ENCODE measurements at regions not wholly inside any gene's neighbourhood (a gene's known extent, or its start where the extent isn't known, plus 50 kb on each side); places are given as distances from the start of the nearest gene placed in this dataset.
A peak's percentile ranks its signal among the peaks of the same experiment; 100 is the strongest.

DNA sequence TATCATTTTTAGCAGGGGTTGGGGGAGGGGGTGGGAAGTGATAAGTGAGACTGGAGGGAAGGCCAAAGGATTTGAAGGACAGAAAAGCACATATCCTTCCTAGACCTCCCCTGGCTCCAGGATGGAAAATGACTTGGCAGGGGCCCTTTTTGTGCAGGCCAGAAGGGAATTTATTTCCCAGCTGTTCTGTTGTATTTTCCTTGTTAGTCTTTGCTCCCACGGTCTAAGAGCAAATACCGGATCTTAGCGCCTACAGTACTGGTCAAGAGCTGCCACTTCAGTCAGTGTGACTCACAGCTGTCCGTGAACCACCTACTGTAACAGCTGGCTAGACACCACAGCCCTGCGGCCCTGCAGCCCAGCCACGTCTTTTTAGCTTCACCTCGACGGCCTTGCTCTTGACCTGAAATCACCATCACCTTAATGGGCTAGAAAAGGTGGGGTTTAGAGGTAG is 51.0 kb upstream of the ERRFI1 start (continued):
- no peak for TF ChIP-seq ZNF143 (CRISPR knock-in tag; IDR thresholded peaks at IDR 0.05)
- TF ChIP-seq MXD4 (CRISPR knock-in tag; IDR thresholded peaks at IDR 0.05) = peak; percentile 53; the same call in 1 of the 2 replicates
- TF ChIP-seq ELF3 (CRISPR knock-in tag; IDR thresholded peaks at IDR 0.05) = peak; percentile 71
- peak; percentile 85; the same call in 1 of the 2 replicates for TF ChIP-seq HMG20A (CRISPR knock-in tag; IDR thresholded peaks at IDR 0.05; ENCODE audit: borderline replicate concordance)
- TF ChIP-seq PHF21A (CRISPR knock-in tag; IDR thresholded peaks at IDR 0.05) = peak; percentile 78
- TF ChIP-seq REPIN1 (CRISPR knock-in tag; IDR thresholded peaks at IDR 0.05; ENCODE audit: borderline replicate concordance, low read depth) = no peak
- TF ChIP-seq, protein P1, sequence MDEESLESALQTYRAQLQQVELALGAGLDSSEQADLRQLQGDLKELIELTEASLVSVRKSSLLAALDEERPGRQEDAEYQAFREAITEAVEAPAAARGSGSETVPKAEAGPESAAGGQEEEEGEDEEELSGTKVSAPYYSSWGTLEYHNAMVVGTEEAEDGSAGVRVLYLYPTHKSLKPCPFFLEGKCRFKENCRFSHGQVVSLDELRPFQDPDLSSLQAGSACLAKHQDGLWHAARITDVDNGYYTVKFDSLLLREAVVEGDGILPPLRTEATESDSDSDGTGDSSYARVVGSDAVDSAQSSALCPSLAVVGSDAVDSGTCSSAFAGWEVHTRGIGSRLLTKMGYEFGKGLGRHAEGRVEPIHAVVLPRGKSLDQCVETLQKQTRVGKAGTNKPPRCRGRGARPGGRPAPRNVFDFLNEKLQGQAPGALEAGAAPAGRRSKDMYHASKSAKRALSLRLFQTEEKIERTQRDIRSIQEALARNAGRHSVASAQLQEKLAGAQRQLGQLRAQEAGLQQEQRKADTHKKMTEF (CRISPR knock-in tag; IDR thresholded peaks at IDR 0.05) = peak; percentile 69; the same call in 1 of the 2 replicates
- TF ChIP-seq TAF15 (IDR thresholded peaks at IDR 0.05; ENCODE audit: low read depth, low read length, poor library complexity, severe bottlenecking) = no peak
- peak; percentile 85 for TF ChIP-seq RXRB (CRISPR knock-in tag; IDR thresholded peaks at IDR 0.05; ENCODE audit: borderline replicate concordance)
- peak; percentile 85 for TF ChIP-seq AHDC1 (CRISPR knock-in tag; IDR thresholded peaks at IDR 0.05; ENCODE audit: borderline replicate concordance)
- no peak for TF ChIP-seq ZNF496 (CRISPR knock-in tag; IDR thresholded peaks at IDR 0.05; ENCODE audit: insufficient replicate concordance)
- peak; percentile 23; the same call in 1 of the 2 replicates for TF ChIP-seq DMAP1 (CRISPR knock-in tag; IDR thresholded peaks at IDR 0.05)
- TF ChIP-seq SMAD1 (CRISPR knock-in tag; IDR thresholded peaks at IDR 0.05; ENCODE audit: borderline replicate concordance, low read depth) = 0 out of 2 replicates have a peak, but pooled peaks have one; percentile 59
- TF ChIP-seq LRRFIP1 (CRISPR knock-in tag; conservative IDR thresholded peaks at IDR 0.05) = no peak
- no peak for TF ChIP-seq NR3C1 (CRISPR knock-in tag; IDR thresholded peaks at IDR 0.05)
- TF ChIP-seq, protein P2, sequence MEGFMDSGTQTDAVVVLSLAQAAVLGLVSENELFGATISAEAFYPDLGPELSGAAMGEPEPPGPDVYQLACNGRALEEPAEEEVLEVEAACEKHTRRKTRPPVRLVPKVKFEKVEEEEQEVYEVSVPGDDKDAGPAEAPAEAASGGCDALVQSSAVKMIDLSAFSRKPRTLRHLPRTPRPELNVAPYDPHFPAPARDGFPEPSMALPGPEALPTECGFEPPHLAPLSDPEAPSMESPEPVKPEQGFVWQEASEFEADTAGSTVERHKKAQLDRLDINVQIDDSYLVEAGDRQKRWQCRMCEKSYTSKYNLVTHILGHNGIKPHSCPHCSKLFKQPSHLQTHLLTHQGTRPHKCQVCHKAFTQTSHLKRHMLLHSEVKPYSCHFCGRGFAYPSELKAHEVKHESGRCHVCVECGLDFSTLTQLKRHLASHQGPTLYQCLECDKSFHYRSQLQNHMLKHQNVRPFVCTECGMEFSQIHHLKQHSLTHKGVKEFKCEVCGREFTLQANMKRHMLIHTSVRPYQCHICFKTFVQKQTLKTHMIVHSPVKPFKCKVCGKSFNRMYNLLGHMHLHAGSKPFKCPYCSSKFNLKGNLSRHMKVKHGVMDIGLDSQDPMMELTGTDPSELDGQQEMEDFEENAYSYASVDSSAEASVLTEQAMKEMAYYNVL (CRISPR knock-in tag; IDR thresholded peaks at IDR 0.05; ENCODE audit: borderline replicate concordance) = peak; percentile 83
- no peak for TF ChIP-seq SETDB1 (CRISPR knock-in tag; IDR thresholded peaks at IDR 0.05; ENCODE audit: borderline replicate concordance)
